ENCODE measurements at regions not wholly inside any gene's neighbourhood (a gene's known extent, or its start where the extent isn't known, plus 50 kb on each side); places are given as distances from the start of the nearest gene placed in this dataset.

GRCh38 chr16:59204589-59204988, 470.5 kb upstream of the GOT2 start:
- Histone ChIP-seq H3K4me3 (no peak overlapping the region), H3K27me3 (no peaks in the 10 kb centered on the region), H3K27ac (no peak overlapping the region), H3K36me3 (no peaks in the 10 kb centered on the region), H3K9me3 (no peaks in the 10 kb centered on the region), H3K4me1 (no peaks in the 10 kb centered on the region)
- DNase-seq (ENCODE audit: low spot score in 2 of 2): no peak
- WGBS: 71% methylated on average over 5 of the region's 5 CpGs
- TF ChIP-seq EP300 (IDR thresholded peaks at IDR 0.05) (no peak), POLR2AphosphoS5 (IDR thresholded peaks at IDR 0.05) (no peak), POLR2A (IDR thresholded peaks at IDR 0.05) (no peak), CTCF (IDR thresholded peaks at IDR 0.05) (no peak)

- H3K4me3 ChIP-seq: no peak overlapping the region
Measured at GRCh38 chr16:59202233-59202862, 468.2 kb upstream of the GOT2 start.

GRCh38 chr16:59201821-59202220, 467.7 kb upstream of the GOT2 start:
- no peak overlapping the region for H3K27ac ChIP-seq
- TF ChIP-seq EP300 (IDR thresholded peaks at IDR 0.05) (no peak), POLR2AphosphoS5 (IDR thresholded peaks at IDR 0.05) (no peak), POLR2A (IDR thresholded peaks at IDR 0.05) (no peak), CTCF (IDR thresholded peaks at IDR 0.05) (no peak)
- DNase-seq (ENCODE audit: low spot score in 2 of 2): no peak
- H3K4me3 ChIP-seq: no peak overlapping the region
- no peaks in the 10 kb centered on the region for H3K4me1 ChIP-seq
- WGBS: 65% methylated on average over 1 of the region's 1 CpG
- H3K27me3 ChIP-seq: no peaks in the 10 kb centered on the region
- H3K36me3 ChIP-seq: no peaks in the 10 kb centered on the region
- H3K9me3 ChIP-seq: no peaks in the 10 kb centered on the region

More at GRCh38 chr16:59202233-59202862, 468.2 kb upstream of the GOT2 start:
- no peak for DNase-seq (ENCODE audit: low spot score in 2 of 2)
- no peaks in the 10 kb centered on the region for H3K4me1 ChIP-seq
- no peaks in the 10 kb centered on the region for H3K36me3 ChIP-seq
- no peaks in the 10 kb centered on the region for H3K27me3 ChIP-seq
- H3K9me3 ChIP-seq: no peaks in the 10 kb centered on the region
- H3K27ac ChIP-seq: no peak overlapping the region
- 77% methylated on average over 5 of the region's 5 CpGs for WGBS
- TF ChIP-seq POLR2A (IDR thresholded peaks at IDR 0.05) (no peak), CTCF (IDR thresholded peaks at IDR 0.05) (no peak), POLR2AphosphoS5 (IDR thresholded peaks at IDR 0.05) (no peak), EP300 (IDR thresholded peaks at IDR 0.05) (no peak)

DNA sequence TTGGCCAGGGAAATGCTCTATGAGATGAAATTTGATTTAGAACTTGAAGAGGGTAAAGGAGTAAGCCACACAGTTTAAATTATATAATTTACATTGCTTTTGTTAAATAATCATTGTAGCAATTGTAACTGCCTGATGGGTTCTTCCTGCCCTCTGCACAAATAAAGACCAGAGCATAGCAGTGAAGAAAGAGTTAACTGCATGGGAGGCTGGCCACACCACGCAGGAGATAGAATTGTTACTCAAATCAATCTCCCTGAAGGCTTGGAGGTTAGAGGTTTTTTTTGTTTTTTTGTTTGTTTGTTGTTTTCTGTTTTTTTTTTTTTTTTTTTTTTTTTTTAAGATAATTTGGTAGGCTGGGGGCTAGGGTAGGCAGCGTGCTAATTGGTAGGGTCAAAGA, 467.0 kb upstream of the GOT2 start:
- Histone ChIP-seq H3K27me3 (no peaks in the 10 kb centered on the region), H3K4me3 (no peak overlapping the region), H3K27ac (no peak overlapping the region), H3K4me1 (no peaks in the 10 kb centered on the region), H3K9me3 (no peaks in the 10 kb centered on the region), H3K36me3 (no peaks in the 10 kb centered on the region)
- no peak for TF ChIP-seq POLR2AphosphoS5 (IDR thresholded peaks at IDR 0.05)
- TF ChIP-seq POLR2A (IDR thresholded peaks at IDR 0.05): no peak
- no peak for TF ChIP-seq EP300 (IDR thresholded peaks at IDR 0.05)
- no peak for TF ChIP-seq CTCF (IDR thresholded peaks at IDR 0.05)
- WGBS: 18% methylated on average over 2 of the region's 2 CpGs
- no peak for DNase-seq (ENCODE audit: low spot score in 2 of 2)

DNA sequence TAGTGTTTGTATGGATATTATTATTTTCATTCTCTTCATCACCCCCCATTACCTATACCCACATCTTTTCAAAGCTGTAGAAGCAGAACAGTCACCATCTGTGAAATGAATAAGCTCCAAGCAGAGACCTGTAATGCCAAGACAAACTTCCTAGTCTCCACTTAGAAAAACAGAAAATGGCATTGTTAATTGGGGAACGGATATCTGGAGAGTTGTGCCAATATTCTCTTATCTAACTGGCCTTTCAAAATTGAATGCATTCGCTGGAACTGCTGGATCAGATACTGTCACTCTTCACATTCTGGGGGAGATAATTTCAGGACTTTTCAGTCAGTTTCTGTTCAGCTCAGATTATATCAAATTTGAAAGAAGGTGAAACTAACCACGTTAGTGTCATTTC, 464.4 kb upstream of the GOT2 start:
- no peaks in the 10 kb centered on the region for H3K36me3 ChIP-seq
- H3K27me3 ChIP-seq: no peaks in the 10 kb centered on the region
- DNase-seq (ENCODE audit: low spot score in 2 of 2): no peak
- no peak overlapping the region for H3K27ac ChIP-seq
- no peak for TF ChIP-seq CTCF (IDR thresholded peaks at IDR 0.05)
- TF ChIP-seq EP300 (IDR thresholded peaks at IDR 0.05): no peak
- no peak for TF ChIP-seq POLR2AphosphoS5 (IDR thresholded peaks at IDR 0.05)
- no peak for TF ChIP-seq POLR2A (IDR thresholded peaks at IDR 0.05)
- H3K4me1 ChIP-seq: no peaks in the 10 kb centered on the region
- H3K4me3 ChIP-seq: no peak overlapping the region
- H3K9me3 ChIP-seq: no peaks in the 10 kb centered on the region
- 63% methylated on average over 3 of the region's 3 CpGs for WGBS
